ENCODE measurements at regions not wholly inside any gene's neighbourhood (a gene's known extent, or its start where the extent isn't known, plus 50 kb on each side); places are given as distances from the start of the nearest gene placed in this dataset.
A peak's percentile ranks its signal among the peaks of the same experiment; 100 is the strongest.

- Histone ChIP-seq H3K27me3 (ENCODE audit: insufficient read depth, low read depth, severe bottlenecking) (no peaks in the 10 kb centered on the region), H3K4me3 (ENCODE audit: low read depth, low read length) (no peak overlapping the region), H3K27ac (no peak overlapping the region), H3K36me3 (no peaks in the 10 kb centered on the region), H3K9me3 (ENCODE audit: severe bottlenecking) (peaks cover 6% of the 10 kb centered on the region)
- TF ChIP-seq CTCF (IDR thresholded peaks at IDR 0.05; ENCODE audit: low read depth, low read length), result no peak
- no peak for DNase-seq
Measured at GRCh38 chr9:2377117-2377516, 244.5 kb upstream of the VLDLR start.

GRCh38 chr9:2377834-2378233 is 243.8 kb upstream of the VLDLR start:
- DNase-seq, result no peak
- Histone ChIP-seq H3K27ac (no peak overlapping the region), H3K4me3 (ENCODE audit: low read depth, low read length) (no peak overlapping the region), H3K27me3 (ENCODE audit: insufficient read depth, low read depth, severe bottlenecking) (no peaks in the 10 kb centered on the region), H3K9me3 (ENCODE audit: severe bottlenecking) (peaks cover 6% of the 10 kb centered on the region), H3K36me3 (no peaks in the 10 kb centered on the region)
- no peak for TF ChIP-seq CTCF (IDR thresholded peaks at IDR 0.05; ENCODE audit: low read depth, low read length)

GRCh38 chr9:2378266-2378665 is 243.3 kb upstream of the VLDLR start:
- no peak for TF ChIP-seq CTCF (IDR thresholded peaks at IDR 0.05; ENCODE audit: low read depth, low read length)
- Histone ChIP-seq H3K27ac (no peak overlapping the region), H3K27me3 (ENCODE audit: insufficient read depth, low read depth, severe bottlenecking) (no peaks in the 10 kb centered on the region), H3K36me3 (no peaks in the 10 kb centered on the region), H3K9me3 (ENCODE audit: severe bottlenecking) (peaks cover 6% of the 10 kb centered on the region), H3K4me3 (ENCODE audit: low read depth, low read length) (no peak overlapping the region)
- no peak for DNase-seq

- no peak for DNase-seq
- no peaks in the 10 kb centered on the region for H3K36me3 ChIP-seq
- no peak for TF ChIP-seq CTCF (IDR thresholded peaks at IDR 0.05; ENCODE audit: low read depth, low read length)
- H3K4me3 ChIP-seq (ENCODE audit: low read depth, low read length), result no peak overlapping the region
- no peak overlapping the region for H3K27ac ChIP-seq
- peaks cover 1% of the 10 kb centered on the region for H3K9me3 ChIP-seq (ENCODE audit: severe bottlenecking)
- H3K27me3 ChIP-seq (ENCODE audit: insufficient read depth, low read depth, severe bottlenecking), result no peaks in the 10 kb centered on the region
Measured at GRCh38 chr9:2378816-2379215, 242.8 kb upstream of the VLDLR start.

- no peaks in the 10 kb centered on the region for H3K36me3 ChIP-seq
- no peak overlapping the region for H3K4me3 ChIP-seq (ENCODE audit: low read depth, low read length)
- H3K9me3 ChIP-seq (ENCODE audit: severe bottlenecking), result no peaks in the 10 kb centered on the region
- H3K27me3 ChIP-seq (ENCODE audit: insufficient read depth, low read depth, severe bottlenecking), result no peaks in the 10 kb centered on the region
- no peak for TF ChIP-seq CTCF (IDR thresholded peaks at IDR 0.05; ENCODE audit: low read depth, low read length)
- DNase-seq, result no peak
- H3K27ac ChIP-seq, result no peak overlapping the region
Measured at GRCh38 chr9:2384741-2385140, 236.8 kb upstream of the VLDLR start.

- DNase-seq, result peak; percentile 89
- no peak overlapping the region for H3K4me3 ChIP-seq (ENCODE audit: low read depth, low read length)
- H3K27ac ChIP-seq, result no peak overlapping the region
- no peaks in the 10 kb centered on the region for H3K27me3 ChIP-seq (ENCODE audit: insufficient read depth, low read depth, severe bottlenecking)
- TF ChIP-seq CTCF (IDR thresholded peaks at IDR 0.05; ENCODE audit: low read depth, low read length), result no peak
- no peaks in the 10 kb centered on the region for H3K36me3 ChIP-seq
- no peaks in the 10 kb centered on the region for H3K9me3 ChIP-seq (ENCODE audit: severe bottlenecking)
Measured at GRCh38 chr9:2385746-2386145, 235.8 kb upstream of the VLDLR start.
